GM18520 (cell line): ENCODE measurements at regions not wholly inside any gene's neighbourhood (a gene's known extent, or its start where the extent isn't known, plus 50 kb on each side); places are given as distances from the start of the nearest gene placed in this dataset.

ENCODE experiments used
- ATAC-seq: cut with Tn5 transposase; IDR thresholded peaks from one replicate; pipeline ENCODE4 v1.9.1; 2021; ENCODE audit not compliant: unreplicated experiment

GRCh38 chr4:57633212-57633859 is 523.2 kb upstream of the IGFBP7 start:
- no peak for ATAC-seq

GRCh38 chr4:57632564-57632963 is 522.4 kb upstream of the IGFBP7 start:
- ATAC-seq = no peak

GRCh38 chr4:57631147-57631546 is 521.0 kb upstream of the IGFBP7 start:
- ATAC-seq = no peak

GRCh38 chr4:57628004-57628403 is 517.8 kb upstream of the IGFBP7 start:
- ATAC-seq = no peak

- ATAC-seq = no peak
Measured at GRCh38 chr4:57614257-57614932, 504.2 kb upstream of the IGFBP7 start.

GRCh38 chr4:57612279-57612678 is 502.1 kb upstream of the IGFBP7 start:
- ATAC-seq = no peak

- no peak for ATAC-seq
Measured at GRCh38 chr4:57607566-57608180, 497.5 kb upstream of the IGFBP7 start.

- no peak for ATAC-seq
Measured at GRCh38 chr4:57605376-57605775, 495.2 kb upstream of the IGFBP7 start.

- no peak for ATAC-seq
Measured at GRCh38 chr4:57602141-57602540, 492.0 kb upstream of the IGFBP7 start.

- no peak for ATAC-seq
Measured at GRCh38 chr4:57591073-57591472, 480.9 kb upstream of the IGFBP7 start.

- no peak for ATAC-seq
Measured at GRCh38 chr4:57588557-57588956, 478.4 kb upstream of the IGFBP7 start.

- no peak for ATAC-seq
Measured at GRCh38 chr4:57580710-57581599, 470.8 kb upstream of the IGFBP7 start.

GRCh38 chr4:57575426-57575825 is 465.2 kb upstream of the IGFBP7 start:
- ATAC-seq = no peak

- ATAC-seq = no peak
Measured at GRCh38 chr4:57554556-57555092, 444.4 kb upstream of the IGFBP7 start.

GRCh38 chr4:57553728-57554127 is 443.5 kb upstream of the IGFBP7 start:
- no peak for ATAC-seq

GRCh38 chr4:57550198-57550597 is 440.0 kb upstream of the IGFBP7 start:
- no peak for ATAC-seq

GRCh38 chr4:57548856-57549255 is 438.7 kb upstream of the IGFBP7 start:
- ATAC-seq = no peak

- no peak for ATAC-seq
Measured at GRCh38 chr4:57544811-57545654, 434.8 kb upstream of the IGFBP7 start.

- no peak for ATAC-seq
Measured at GRCh38 chr4:57504797-57505530, 394.8 kb upstream of the IGFBP7 start.

- no peak for ATAC-seq
Measured at GRCh38 chr4:57504139-57504538, 394.0 kb upstream of the IGFBP7 start.
